ENCODE measurements at regions not wholly inside any gene's neighbourhood (a gene's known extent, or its start where the extent isn't known, plus 50 kb on each side); places are given as distances from the start of the nearest gene placed in this dataset.

- TF ChIP-seq CTCF (IDR thresholded peaks at IDR 0.05), result no peak
- no peak for TF ChIP-seq POLR2A (IDR thresholded peaks at IDR 0.05)
- TF ChIP-seq POLR2AphosphoS5 (IDR thresholded peaks at IDR 0.05), result no peak
These were observed 104.6 kb upstream of the LSM8 start for GRCh38 chr7:118079369-118079768.
